Neuron (in vitro differentiated cells): ENCODE measurements at regions not wholly inside any gene's neighbourhood (a gene's known extent, or its start where the extent isn't known, plus 50 kb on each side); places are given as distances from the start of the nearest gene placed in this dataset.
"Not testable (repeated sequence)": the region's sequence is repeated elsewhere in the genome, so short reads cannot be mapped to it uniquely, and the experiment has no call there.

Experiments
- H2AFZ ChIP-seq: one replicate; pipeline ENCODE4 v1.6.1; 2013; ENCODE audit warnings: low read depth, mild to moderate bottlenecking, inconsistent platforms, low read length, moderate library complexity
- H3K27me3 ChIP-seq: one replicate; pipeline ENCODE4 v1.6.1; 2013; ENCODE audit warnings: low read length; ENCODE audit not compliant: insufficient read depth
- H3K36me3 ChIP-seq: one replicate; pipeline ENCODE4 v1.6.1; 2013; ENCODE audit warnings: low read length; ENCODE audit not compliant: insufficient read depth
- H3K4me1 ChIP-seq: one replicate; pipeline ENCODE4 v1.6.1; 2013; ENCODE audit warnings: low read length; ENCODE audit not compliant: insufficient read depth
- H3K4me3 ChIP-seq: 2 replicates; pipeline ENCODE4 v1.5.1; 2013; ENCODE audit warnings: mild to moderate bottlenecking, low read length, moderate library complexity
- H3K9me3 ChIP-seq: one replicate; pipeline ENCODE4 v1.6.1; 2013; ENCODE audit warnings: low read length

- H3K27me3 ChIP-seq, result no peaks in the 10 kb centered on the region
- H3K4me3 ChIP-seq, result no peak overlapping the region
Measured at GRCh38 chr21:25501996-25502665, 105.2 kb downstream of the MRPL39 start.

GRCh38 chr21:25501462-25501861 lies 105.8 kb downstream of the MRPL39 start:
- H3K4me3 ChIP-seq, result no peak overlapping the region
- no peaks in the 10 kb centered on the region for H3K27me3 ChIP-seq
- H3K9me3 ChIP-seq, result no peaks in the 10 kb centered on the region
- H2AFZ ChIP-seq, result no peak overlapping the region
- no peaks in the 10 kb centered on the region for H3K36me3 ChIP-seq
- H3K4me1 ChIP-seq, result no peaks in the 10 kb centered on the region

More at GRCh38 chr21:25501996-25502665, 105.2 kb downstream of the MRPL39 start:
- Histone ChIP-seq H3K36me3 (no peaks in the 10 kb centered on the region), H3K9me3 (no peaks in the 10 kb centered on the region), H2AFZ (no peak overlapping the region), H3K4me1 (no peaks in the 10 kb centered on the region)

- no peaks in the 10 kb centered on the region for H3K27me3 ChIP-seq
- H3K4me3 ChIP-seq, result no peak overlapping the region
- no peaks in the 10 kb centered on the region for H3K36me3 ChIP-seq
- H2AFZ ChIP-seq, result no peak overlapping the region
- H3K4me1 ChIP-seq, result no peaks in the 10 kb centered on the region
- H3K9me3 ChIP-seq, result no peaks in the 10 kb centered on the region
Measured at GRCh38 chr21:25500598-25500997, 106.7 kb downstream of the MRPL39 start.

- H3K27me3 ChIP-seq, result no peaks in the 10 kb centered on the region
- H3K9me3 ChIP-seq, result no peaks in the 10 kb centered on the region
- no peak overlapping the region for H2AFZ ChIP-seq
- no peak overlapping the region for H3K4me3 ChIP-seq
- no peaks in the 10 kb centered on the region for H3K36me3 ChIP-seq
- H3K4me1 ChIP-seq, result no peaks in the 10 kb centered on the region
Measured at GRCh38 chr21:25496825-25497482, 110.3 kb downstream of the MRPL39 start.

GRCh38 chr21:25494804-25495203 lies 112.5 kb downstream of the MRPL39 start:
- Histone ChIP-seq H3K4me3 (no peak overlapping the region), H2AFZ (no peak overlapping the region), H3K9me3 (no peaks in the 10 kb centered on the region), H3K27me3 (no peaks in the 10 kb centered on the region), H3K4me1 (no peaks in the 10 kb centered on the region), H3K36me3 (no peaks in the 10 kb centered on the region)

- no peak overlapping the region for H2AFZ ChIP-seq
Measured at GRCh38 chr21:25493722-25494121, 113.6 kb downstream of the MRPL39 start.

GRCh38 chr21:25491267-25491666 lies 116.0 kb downstream of the MRPL39 start:
- no peaks in the 10 kb centered on the region for H3K36me3 ChIP-seq
- no peaks in the 10 kb centered on the region for H3K9me3 ChIP-seq
- no peaks in the 10 kb centered on the region for H3K4me1 ChIP-seq

More at GRCh38 chr21:25493722-25494121, 113.6 kb downstream of the MRPL39 start:
- Histone ChIP-seq H3K4me3 (no peak overlapping the region), H3K4me1 (no peaks in the 10 kb centered on the region), H3K9me3 (no peaks in the 10 kb centered on the region), H3K27me3 (no peaks in the 10 kb centered on the region), H3K36me3 (no peaks in the 10 kb centered on the region)

GRCh38 chr21:25490742-25491141 lies 116.5 kb downstream of the MRPL39 start:
- Histone ChIP-seq H3K36me3 (no peaks in the 10 kb centered on the region), H3K4me3 (no peak overlapping the region), H3K27me3 (no peaks in the 10 kb centered on the region), H3K4me1 (no peaks in the 10 kb centered on the region), H2AFZ (no peak overlapping the region), H3K9me3 (no peaks in the 10 kb centered on the region)

More at GRCh38 chr21:25491267-25491666, 116.0 kb downstream of the MRPL39 start:
- Histone ChIP-seq H3K4me3 (no peak overlapping the region), H2AFZ (no peak overlapping the region), H3K27me3 (no peaks in the 10 kb centered on the region)

- H3K9me3 ChIP-seq, result no peaks in the 10 kb centered on the region
- no peaks in the 10 kb centered on the region for H3K27me3 ChIP-seq
- H3K4me1 ChIP-seq, result no peaks in the 10 kb centered on the region
- H3K36me3 ChIP-seq, result no peaks in the 10 kb centered on the region
- no peak overlapping the region for H3K4me3 ChIP-seq
- no peak overlapping the region for H2AFZ ChIP-seq
Measured at GRCh38 chr21:25489673-25490072, 117.6 kb downstream of the MRPL39 start.

- no peak overlapping the region for H2AFZ ChIP-seq
- H3K9me3 ChIP-seq, result no peaks in the 10 kb centered on the region
- no peaks in the 10 kb centered on the region for H3K27me3 ChIP-seq
- no peak overlapping the region for H3K4me3 ChIP-seq
- no peaks in the 10 kb centered on the region for H3K36me3 ChIP-seq
- H3K4me1 ChIP-seq, result no peaks in the 10 kb centered on the region
Measured at GRCh38 chr21:25487046-25487594, 120.2 kb downstream of the MRPL39 start.

- Histone ChIP-seq H3K4me3 (no peak overlapping the region), H3K4me1 (no peaks in the 10 kb centered on the region), H3K27me3 (no peaks in the 10 kb centered on the region), H3K36me3 (no peaks in the 10 kb centered on the region), H2AFZ (no peak overlapping the region), H3K9me3 (no peaks in the 10 kb centered on the region)
Measured at GRCh38 chr21:25485914-25486313, 121.4 kb downstream of the MRPL39 start.

GRCh38 chr21:25467896-25468295 lies 139.4 kb downstream of the MRPL39 start:
- Histone ChIP-seq H3K36me3 (no peaks in the 10 kb centered on the region), H3K4me3 (no peak overlapping the region), H3K4me1 (no peaks in the 10 kb centered on the region), H2AFZ (no peak overlapping the region), H3K9me3 (no peaks in the 10 kb centered on the region), H3K27me3 (no peaks in the 10 kb centered on the region)

- not testable (repeated sequence) for H3K27me3 ChIP-seq, H3K36me3 ChIP-seq, H3K4me1 ChIP-seq, H2AFZ ChIP-seq, H3K9me3 ChIP-seq, H3K4me3 ChIP-seq
Measured at GRCh38 chr21:25467071-25467470, 140.2 kb downstream of the MRPL39 start.
